ENCODE measurements at regions not wholly inside any gene's neighbourhood (a gene's known extent, or its start where the extent isn't known, plus 50 kb on each side); places are given as distances from the start of the nearest gene placed in this dataset.

- H3K14ac ChIP-seq (ENCODE audit: insufficient read depth, low read length): peak overlapping the region; percentile 60; the same call in 1 of the 2 replicates
- H4K91ac ChIP-seq (ENCODE audit: insufficient read length, low read depth, low read length): no peak overlapping the region
- no peak overlapping the region for H3K9ac ChIP-seq (ENCODE audit: extremely low read depth, insufficient read length, low read length)
- H4K5ac ChIP-seq (ENCODE audit: insufficient read length, low read depth, low read length): no peak overlapping the region
- H3K23ac ChIP-seq (ENCODE audit: insufficient read length, low read depth, low read length): no peak overlapping the region
- no peaks in the 10 kb centered on the region for H3K79me2 ChIP-seq (ENCODE audit: insufficient read depth, low read length)
- H3K23me2 ChIP-seq (ENCODE audit: insufficient read length, low read depth, low read length, poor library complexity, severe bottlenecking): no peaks in the 10 kb centered on the region
- H3K79me1 ChIP-seq (ENCODE audit: insufficient read depth, low read depth, low read length, poor library complexity, severe bottlenecking): no peaks in the 10 kb centered on the region
- H2BK20ac ChIP-seq (ENCODE audit: low read depth, low read length, poor library complexity, severe bottlenecking): no peak overlapping the region
- no peaks in the 10 kb centered on the region for H3K36me3 Mint-ChIP-seq (ENCODE audit: insufficient read depth in 1 of 3, low read depth in 3 of 3)
- no peak overlapping the region for H3K56ac ChIP-seq (ENCODE audit: insufficient read length, low read depth, low read length)
- no peak overlapping the region for H3K18ac ChIP-seq (ENCODE audit: insufficient read length, low read depth, low read length)
- no peak overlapping the region for H3K4me3 Mint-ChIP-seq
- H3K4me1 ChIP-seq (ENCODE audit: insufficient read depth, low read length): peaks cover 10% of the 10 kb centered on the region; the same call in 1 of the 2 replicates
- DNase-seq: no peak
- H3K27me3 ChIP-seq (ENCODE audit: insufficient read depth, low read length): no peaks in the 10 kb centered on the region
- H3K9me3 Mint-ChIP-seq: no peaks in the 10 kb centered on the region; a peak in 1 of 5 replicates
- no peak for TF ChIP-seq CTCF (conservative IDR thresholded peaks at IDR 0.05)
- no peak overlapping the region for H2BK12ac ChIP-seq (ENCODE audit: insufficient read length, low read depth, low read length)
- no peak overlapping the region for H3K27ac ChIP-seq (ENCODE audit: insufficient read length, low read depth, low read length)
- peak overlapping the region in 2 of 3 experiments; percentile 18 to 29; a peak in 2 of 7 replicates for H3K27ac Mint-ChIP-seq
- H3T11ph ChIP-seq (ENCODE audit: low read length): no peak overlapping the region
- WGBS (ENCODE audit: extremely low coverage, insufficient read length, low lambda C conversion rate): no CpG with 5 or more reads among the region's 18 CpGs
- H2AFZ ChIP-seq (ENCODE audit: low read length): no peak overlapping the region
- no peaks in the 10 kb centered on the region for H4K20me1 ChIP-seq (ENCODE audit: control insufficient read depth, insufficient read depth, insufficient read length)
- H3K4me2 ChIP-seq (ENCODE audit: insufficient read depth, insufficient read length, low read length): no peak overlapping the region
- H2BK5ac ChIP-seq (ENCODE audit: insufficient read length, low read length): no peak overlapping the region
- H3K27me3 Mint-ChIP-seq (ENCODE audit: low read depth): no peaks in the 10 kb centered on the region; the same call in 1 of the 2 replicates
- no peak overlapping the region for H2BK120ac ChIP-seq (ENCODE audit: low read depth, low read length, poor library complexity, severe bottlenecking)
- no peak overlapping the region for H4K8ac ChIP-seq (replicated peaks; ENCODE audit: insufficient read length, low read depth, low read length)
- H3K4me1 Mint-ChIP-seq: peaks cover 22 to 27% of the 10 kb centered on the region in 2 experiments
- no peaks in the 10 kb centered on the region for H3K9me3 ChIP-seq (ENCODE audit: control insufficient read depth, low read depth, low read length)
- no peak overlapping the region for H3K4ac ChIP-seq (ENCODE audit: low read depth, low read length)
- no peak overlapping the region for H2AK5ac ChIP-seq (ENCODE audit: insufficient read length, low read length)
- H2BK15ac ChIP-seq (ENCODE audit: low read depth, low read length): no peak overlapping the region
Measured at GRCh38 chr6:43990627-43991619, 136.3 kb downstream of the MRPL14 start.
